GM12875 (cell line): ENCODE measurements at regions not wholly inside any gene's neighbourhood (a gene's known extent, or its start where the extent isn't known, plus 50 kb on each side); places are given as distances from the start of the nearest gene placed in this dataset.

Source experiments
- H3K4me3 ChIP-seq: one replicate; pipeline ENCODE4 v1.5.1; 2011; ENCODE audit warnings: low read depth, low read length, control low read depth
- CTCF ChIP-seq: IDR thresholded peaks from 2 replicates; pipeline ENCODE4 v1.5.1; 2011; ENCODE audit warnings: low read depth, mild to moderate bottlenecking, control low read depth, inconsistent platforms, low read length, moderate library complexity, borderline replicate concordance; ENCODE audit not compliant: insufficient read depth

DNA sequence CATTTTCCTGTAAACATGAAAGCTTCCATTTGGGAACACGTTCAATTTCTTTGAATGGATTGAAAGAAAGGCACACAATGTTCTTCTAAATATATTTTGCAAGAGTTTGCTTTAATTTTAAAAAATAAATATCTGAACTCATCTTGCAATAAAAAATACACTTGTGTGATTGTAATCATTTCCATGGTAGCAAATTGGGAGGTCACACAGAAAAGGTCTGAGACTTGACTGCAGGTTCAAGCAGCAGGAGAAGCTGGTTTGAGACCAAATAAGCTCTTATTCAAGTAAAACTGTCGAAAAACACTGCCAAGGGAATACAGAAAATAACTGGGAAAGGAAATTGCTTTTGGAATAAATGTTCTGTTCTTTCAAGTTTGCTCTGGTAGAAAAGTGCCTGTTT lies 498.9 kb downstream of the ADGRL2 start:
- H3K4me3 ChIP-seq, result no peak overlapping the region
- TF ChIP-seq CTCF, result no peak

DNA sequence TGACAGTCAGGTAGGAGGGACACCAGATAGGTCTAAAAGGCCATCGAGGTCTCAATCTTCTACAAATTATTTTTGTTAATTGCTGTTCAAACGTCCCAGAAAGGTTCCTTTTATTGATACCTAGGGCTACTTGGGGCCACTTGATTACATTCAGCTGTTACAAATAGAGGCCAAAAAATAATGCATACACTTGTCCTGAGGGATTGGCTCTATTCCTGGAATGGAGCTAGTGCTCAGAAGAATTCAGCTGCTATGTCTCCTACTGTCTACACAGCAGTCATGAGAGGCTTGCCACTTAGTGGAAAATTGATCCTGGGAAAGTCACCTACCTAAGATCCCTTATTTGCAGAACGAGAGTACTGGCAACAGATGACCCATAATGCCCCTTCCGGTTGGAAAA lies 498.3 kb downstream of the ADGRL2 start:
- H3K4me3 ChIP-seq, result no peak overlapping the region
- TF ChIP-seq CTCF, result no peak

DNA sequence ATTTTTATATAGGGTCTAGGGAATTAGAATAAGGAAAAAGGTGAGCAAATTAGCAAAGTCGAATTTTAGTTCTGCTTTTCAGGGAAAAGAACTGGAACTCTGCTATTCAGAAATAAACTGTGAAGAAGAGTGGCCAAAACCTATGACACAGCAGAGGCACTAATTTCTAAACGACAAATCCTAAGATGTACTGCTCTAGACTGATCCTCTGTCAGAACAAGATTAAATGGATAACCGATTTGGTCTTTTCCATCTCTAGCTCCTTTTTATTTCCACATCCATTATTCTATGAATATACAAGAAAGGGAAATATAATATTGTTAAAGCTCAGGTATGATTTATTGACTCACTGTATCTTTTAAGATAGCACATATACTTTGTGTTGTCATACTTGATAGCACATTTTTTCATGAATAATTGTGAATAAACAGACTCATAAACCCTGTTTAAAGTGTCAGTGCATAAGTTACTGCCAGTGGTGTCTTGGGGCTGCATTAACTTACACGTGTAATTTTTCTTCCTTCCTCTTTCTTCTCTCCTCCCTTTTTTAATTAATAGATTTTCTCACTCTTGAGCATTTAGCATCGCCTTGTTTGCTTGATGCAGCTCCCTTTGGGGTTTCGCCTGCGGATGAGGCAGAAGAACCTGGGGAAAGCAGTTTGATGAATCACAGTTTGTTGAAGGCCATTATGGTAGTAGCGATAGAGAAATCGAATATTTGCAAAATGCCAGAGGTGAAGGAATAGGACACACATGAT lies 496.6 kb downstream of the ADGRL2 start:
- TF ChIP-seq CTCF, result no peak
- H3K4me3 ChIP-seq, result no peak overlapping the region

DNA sequence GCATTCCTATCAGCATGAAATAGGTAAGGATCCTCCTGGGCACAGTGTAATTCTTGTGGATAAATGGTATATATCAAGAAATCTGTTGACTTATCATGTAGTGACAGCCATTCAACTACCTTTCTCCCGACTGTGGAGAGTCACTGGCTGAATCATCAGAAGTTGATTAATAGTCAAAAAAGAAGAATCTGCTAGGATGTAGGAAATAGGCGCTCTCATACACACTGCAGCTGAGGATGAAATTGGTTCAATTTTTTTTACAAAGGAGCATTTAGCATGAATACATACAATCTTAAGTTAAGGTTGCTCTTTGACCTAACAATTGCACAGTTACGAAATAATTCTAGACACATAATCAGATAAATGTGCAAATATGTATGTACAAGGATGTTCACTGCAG lies 486.8 kb downstream of the ADGRL2 start:
- TF ChIP-seq CTCF, result no peak
- H3K4me3 ChIP-seq, result no peak overlapping the region

DNA sequence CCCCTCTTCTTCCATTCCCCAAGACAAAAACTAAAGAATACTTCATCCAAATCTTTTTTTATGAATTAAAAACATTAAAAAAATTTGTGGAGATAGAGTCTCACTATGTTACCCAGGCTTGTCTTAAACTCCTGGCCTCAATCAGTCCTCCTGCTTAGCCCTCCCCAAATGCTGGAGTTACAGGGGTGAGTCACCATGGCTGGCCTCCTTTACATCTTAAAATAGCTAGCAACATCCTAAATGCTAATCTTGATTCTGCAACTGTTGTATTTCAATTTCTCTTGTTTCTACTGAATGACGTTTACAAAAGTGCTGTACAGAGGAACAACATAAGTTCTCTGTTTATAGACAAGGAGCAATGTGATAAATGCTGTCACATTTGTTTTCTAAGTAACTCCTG lies 483.5 kb downstream of the ADGRL2 start:
- no peak for TF ChIP-seq CTCF
- no peak overlapping the region for H3K4me3 ChIP-seq

GRCh38 chr1:82279241-82279640 lies 478.5 kb downstream of the ADGRL2 start:
- H3K4me3 ChIP-seq, result no peak overlapping the region
- no peak for TF ChIP-seq CTCF

DNA sequence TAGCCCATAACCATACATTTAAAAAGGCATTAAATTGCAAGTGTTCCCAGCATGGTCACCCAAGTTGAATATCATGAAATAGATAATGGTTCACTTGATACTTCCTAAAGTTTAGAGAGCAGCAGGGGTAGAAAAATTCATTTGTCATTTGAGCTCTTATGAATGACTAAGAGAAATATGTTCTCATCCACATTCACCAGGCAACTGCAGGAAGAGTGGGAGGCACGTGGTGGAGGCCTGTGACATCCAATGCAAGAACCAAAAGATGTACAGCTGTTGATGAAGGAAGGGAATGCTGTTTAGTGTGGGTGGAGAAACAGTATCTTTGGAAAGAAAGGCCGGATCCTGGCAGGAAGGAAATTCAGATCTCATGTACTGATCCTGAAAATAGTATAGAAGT lies 473.1 kb downstream of the ADGRL2 start:
- no peak overlapping the region for H3K4me3 ChIP-seq
- TF ChIP-seq CTCF, result no peak
